HG02885 (cell line): ENCODE measurements at regions not wholly inside any gene's neighbourhood (a gene's known extent, or its start where the extent isn't known, plus 50 kb on each side); places are given as distances from the start of the nearest gene placed in this dataset.

Source experiments
- ATAC-seq: cut with Tn5 transposase; IDR thresholded peaks from one replicate; pipeline ENCODE4 v1.9.1; 2021; ENCODE audit warnings: mild to moderate bottlenecking; ENCODE audit not compliant: unreplicated experiment, poor library complexity

DNA sequence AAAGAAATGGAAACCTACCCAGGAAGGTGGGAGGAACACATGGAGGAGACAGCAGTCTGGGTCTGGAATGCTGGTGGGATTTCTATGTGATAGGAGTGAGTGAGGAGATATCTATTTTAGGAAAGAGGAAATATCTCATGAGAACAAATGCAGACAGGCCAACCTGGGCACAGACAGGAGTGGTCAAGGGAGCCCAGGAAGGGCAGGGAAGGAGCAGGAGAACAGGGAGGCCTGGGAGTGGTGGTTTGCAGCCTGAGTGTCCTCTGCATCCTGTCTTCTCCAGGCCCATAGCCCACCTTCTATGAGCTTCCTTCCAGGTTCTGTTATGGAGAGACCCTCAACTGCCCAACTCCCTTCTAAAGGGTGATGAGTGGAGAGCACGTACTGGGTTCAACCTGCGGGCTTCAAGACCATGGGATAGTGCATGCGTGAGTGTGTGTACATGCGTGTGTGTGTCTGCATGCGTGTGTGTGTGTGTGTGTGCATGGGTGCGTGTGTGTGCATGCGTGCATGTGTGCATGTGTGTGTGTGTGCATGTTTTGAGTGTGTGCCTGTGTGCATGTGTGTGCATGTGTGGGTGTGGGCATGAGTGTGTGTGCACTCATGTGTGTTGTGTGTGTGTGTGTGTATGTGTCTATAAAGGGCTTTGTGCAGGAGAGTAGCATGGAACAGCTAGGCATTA lies 200.1 kb downstream of the CXCL12 start:
- no peak for ATAC-seq

DNA sequence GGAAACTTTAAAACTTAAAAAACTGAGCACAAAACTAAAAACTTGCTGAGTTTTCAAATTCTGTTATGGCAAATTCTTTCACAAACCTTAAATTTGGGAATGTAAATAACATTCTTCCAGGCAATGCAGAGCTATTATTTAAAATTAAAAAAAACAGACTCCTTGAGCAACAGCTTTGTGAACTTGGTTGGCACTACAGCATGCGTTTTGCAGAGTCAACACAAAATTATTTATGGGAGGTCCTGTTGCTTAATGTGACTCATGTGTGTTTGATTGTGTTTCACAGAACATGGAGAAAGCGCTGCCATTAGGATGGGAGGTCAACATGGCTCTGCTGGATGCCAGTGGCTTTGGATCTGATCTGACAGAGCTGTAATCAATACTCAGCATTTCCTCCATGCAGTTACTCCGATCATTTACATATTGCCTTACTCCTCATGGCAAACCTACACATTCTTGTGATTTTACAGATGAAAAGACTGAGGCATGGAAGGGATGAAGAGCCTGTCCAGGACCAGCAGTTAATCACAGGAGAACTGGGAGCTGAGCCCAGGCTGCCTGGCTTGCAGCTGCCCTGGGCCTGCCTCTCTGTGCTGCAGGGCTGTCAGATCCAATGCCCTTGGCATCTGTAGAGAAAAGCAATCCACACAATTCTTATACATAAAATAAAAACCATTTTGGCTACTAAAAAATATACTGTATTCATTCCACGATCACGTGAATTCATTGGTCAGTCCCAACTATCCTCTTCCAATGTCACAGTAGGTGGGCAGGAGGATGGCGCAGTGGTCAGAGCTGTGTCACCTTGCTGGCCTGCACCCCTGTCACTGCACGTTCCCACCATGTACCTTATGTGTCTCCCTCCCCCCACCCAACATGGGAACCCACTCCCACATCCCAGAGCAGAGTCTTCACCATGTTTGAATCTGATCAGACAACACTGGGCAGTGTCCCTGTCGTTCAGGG lies 200.9 kb downstream of the CXCL12 start:
- no peak for ATAC-seq

DNA sequence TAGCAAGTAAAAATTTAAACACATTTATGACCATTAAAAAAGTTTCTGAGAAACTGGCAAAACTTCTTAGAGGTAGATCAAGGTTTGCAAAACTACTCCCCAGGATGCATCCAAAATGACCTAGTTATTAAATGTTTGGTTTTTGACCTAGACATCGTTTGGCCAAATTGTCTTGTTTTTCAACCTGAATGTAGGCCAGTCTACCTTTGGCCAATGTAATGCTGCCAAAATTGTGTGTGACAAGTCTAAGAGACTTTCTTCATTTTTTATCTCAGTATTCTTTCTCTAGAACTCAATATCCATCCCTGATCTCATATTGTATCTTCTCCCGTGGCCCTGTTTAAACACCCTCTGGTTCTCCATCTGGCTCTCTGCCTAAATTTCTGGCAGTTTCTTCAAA lies 202.0 kb downstream of the CXCL12 start:
- ATAC-seq = no peak

DNA sequence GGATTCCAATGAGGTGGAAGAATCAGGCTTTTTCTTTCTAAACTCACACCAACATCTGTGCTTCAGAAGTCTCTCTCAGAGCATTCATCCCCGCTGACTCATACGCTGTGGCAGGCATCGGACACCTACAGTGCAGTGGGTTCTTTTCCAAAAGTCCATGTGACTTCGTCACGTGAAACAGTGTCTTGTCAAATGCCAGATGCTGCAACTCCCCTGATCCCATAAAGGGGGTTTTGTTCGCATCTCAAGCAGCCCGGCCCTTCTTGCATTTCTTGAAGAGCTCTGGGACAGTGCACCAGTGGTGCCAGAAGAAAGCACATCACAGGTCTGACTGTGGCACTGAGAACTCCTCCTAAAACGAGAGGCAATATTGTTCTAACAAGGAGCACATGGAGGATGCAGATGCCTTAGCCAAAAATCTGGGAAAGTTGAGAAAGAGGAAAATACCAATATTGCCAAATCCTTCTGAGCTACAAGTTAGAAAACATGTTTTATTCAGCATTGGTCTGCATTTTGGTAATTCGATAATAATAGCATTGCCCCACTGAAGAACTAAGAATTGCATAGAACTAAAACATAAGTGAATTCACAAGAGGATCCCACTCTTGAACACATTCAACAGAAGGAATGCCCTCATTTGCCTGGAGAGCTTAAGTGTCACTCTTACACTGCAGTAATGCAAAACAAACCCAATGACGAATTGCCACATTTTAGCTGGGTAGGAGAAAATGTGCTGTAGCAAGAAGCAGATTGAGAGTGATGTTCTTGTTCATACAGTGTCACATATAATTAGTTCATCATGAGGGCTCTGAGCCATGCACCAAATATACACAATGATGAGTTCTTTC lies 204.4 kb downstream of the CXCL12 start:
- no peak for ATAC-seq

DNA sequence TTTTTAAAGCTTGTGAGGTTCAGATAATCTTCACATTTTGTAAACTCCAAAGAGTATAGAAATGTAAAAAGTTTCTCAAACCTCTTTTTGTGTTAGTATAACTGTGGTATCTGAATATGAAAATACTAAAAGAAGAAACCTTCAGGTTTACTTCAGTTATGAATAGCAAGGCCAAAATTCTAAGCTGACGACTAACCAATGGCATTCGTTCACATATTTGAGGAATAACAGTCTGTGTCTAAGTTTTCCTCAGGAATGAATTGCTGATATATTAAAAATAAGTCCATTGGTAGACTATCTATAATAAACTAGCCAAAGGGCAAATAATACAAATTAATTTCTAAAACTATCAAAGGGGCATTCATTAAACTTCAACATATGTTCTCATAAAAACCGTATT lies 206.0 kb downstream of the CXCL12 start:
- no peak for ATAC-seq

DNA sequence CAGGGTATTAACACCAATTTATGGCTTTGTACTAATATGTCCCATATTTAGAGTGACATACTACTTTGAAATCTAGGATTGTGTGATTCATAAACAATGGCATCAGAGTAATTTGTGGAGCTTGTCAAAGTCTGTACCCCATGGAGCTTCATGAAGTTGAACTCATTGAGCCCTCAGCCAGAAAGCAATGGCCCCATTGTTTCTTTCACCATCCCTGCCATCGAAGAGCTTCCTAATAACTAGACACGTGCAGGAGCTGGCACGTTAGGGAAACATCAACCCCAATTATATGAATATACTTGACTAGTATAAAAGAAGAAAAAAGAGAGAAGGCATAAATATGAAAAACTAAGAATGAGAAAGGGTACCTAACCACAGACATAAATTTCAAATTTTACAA lies 206.6 kb downstream of the CXCL12 start:
- no peak for ATAC-seq

DNA sequence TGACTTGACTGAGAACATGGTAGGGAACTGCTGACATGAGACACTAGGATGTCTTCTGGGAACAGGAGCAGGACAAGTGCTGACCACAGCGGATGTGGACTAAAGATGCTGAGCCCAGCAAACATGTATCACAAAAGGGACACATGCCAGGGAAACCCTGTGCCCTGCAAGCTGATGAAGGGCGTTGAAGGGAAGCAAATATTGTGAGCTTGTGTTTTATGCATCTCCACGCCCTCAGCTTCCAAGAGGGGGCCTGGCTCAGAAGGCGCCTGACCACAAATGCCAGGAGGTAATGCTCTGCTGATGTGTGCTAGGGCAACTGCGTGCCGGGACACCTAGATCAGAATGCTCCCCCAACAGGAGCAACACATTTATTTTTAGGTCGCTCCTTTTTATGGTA lies 207.3 kb downstream of the CXCL12 start:
- no peak for ATAC-seq

DNA sequence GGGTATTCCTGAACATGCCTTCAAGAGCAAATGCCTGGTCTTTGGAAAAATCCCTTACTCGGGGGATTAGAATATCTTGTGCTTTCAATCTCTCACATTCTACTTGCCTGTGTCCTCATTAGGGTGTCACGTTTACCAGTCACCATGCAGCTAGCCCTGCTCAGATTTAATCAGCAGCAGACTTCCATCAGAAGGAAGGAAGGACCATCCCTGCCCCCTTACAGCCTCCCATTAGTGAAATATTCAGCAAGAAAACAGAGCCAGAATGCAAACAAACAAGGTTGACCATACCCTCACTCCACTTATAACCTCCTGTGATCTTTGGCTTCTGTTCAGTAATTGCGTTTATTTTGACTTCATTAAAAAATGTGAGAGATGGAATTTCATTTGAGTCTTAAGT lies 208.6 kb downstream of the CXCL12 start:
- ATAC-seq = no peak

DNA sequence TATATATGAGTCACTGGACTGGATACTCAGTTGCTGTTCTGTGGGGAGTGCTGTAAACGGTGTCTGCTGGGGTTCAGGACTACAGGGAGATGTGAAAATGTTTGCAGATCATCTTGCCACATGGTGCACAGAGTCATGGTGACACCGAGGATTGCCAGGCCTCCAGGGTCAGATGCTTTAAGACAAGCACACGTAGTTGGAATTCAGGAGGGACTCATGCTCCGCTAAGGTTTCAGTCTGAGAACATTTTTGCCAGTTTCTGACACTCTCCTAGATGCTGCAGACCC lies 211.3 kb downstream of the CXCL12 start:
- no peak for ATAC-seq

DNA sequence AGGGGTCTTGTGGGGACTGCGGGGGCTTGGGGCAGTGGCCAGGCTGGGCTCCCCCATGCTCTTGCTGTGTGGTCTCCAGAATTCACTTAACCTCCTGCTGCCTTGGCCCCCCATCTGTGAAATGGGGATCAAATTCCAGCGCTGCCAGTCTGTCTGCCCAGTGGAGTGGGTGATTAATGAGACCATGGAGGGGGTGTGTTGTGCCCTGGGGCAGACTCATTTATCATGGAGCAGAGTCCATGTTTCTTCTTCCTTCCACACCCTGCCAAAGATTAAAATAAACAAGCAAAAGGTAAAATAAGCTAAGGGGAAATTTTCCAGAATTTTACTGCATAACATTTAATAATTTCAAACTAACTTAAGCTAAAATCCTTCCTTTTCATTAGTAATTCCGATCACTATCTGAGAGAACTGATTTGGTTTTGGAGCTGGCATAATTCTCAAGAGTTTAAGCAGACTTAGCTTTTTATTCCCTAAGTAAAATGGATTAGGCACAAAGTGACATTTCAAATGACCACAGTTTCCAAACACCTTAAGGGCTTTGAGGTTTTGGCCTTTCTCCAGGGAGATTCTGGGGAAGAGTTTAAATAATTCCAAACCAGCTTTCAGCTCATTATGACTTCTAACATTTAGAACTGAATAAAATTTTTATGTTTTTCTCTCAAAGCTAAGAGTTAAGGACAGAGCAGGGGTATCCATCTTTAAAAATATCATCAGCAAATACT lies 211.9 kb downstream of the CXCL12 start:
- no peak for ATAC-seq

DNA sequence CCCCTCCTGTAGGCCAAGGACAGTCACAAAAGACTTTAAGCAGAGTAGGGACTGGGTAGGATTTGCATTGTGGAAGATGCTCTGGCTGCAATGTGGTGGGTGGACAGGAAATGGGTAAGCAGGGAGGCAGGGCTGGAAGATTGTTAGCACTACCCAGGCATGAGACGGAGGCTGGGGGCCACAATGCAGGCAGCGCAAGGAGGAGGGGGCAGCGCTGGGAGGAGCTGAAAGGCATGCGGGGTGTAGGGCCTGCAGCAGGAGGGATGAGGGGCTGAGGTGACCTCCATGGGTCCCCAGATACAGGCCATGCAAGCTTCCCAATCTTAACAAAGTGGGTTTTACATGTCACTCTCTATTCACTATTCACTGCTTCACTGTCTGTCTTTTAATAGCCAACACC lies 213.1 kb downstream of the CXCL12 start:
- ATAC-seq = no peak

DNA sequence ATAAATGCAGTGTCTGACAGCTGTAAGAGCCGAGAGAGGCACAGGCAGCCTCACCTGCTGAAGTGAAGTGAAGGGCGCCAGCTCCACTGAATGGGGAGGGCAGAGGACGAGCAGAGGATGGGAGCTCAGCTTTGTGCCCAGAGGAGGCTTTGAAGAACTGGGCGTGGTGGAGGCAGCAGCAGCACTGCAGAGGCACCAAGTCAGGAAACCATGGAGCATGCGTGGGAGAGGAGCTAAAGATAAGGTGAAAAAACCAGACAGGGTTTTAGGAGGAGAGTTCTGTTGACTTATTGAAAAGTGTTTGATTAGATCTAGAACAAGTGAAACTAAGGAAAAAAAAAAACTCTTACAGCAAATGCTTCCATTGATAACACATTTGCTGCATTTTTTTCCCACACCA lies 216.4 kb downstream of the CXCL12 start:
- ATAC-seq = no peak

DNA sequence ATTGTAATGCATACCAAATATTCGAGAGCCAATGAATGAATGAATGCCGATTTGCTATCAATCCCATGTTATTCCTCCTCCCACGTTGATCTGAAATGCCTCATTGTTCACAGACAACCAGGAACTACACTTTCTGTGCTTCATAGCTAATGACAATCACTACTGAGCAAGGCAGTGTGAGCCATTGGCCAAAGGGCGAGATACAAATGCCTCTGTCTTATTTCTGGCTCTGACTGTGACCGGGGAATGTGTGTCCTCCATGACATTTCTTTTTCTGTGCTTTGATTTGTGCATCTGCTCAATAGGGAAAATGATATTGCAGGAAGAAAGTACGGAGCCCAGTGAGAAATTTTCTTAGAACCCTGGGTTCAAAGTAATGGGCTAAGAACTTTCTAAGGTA lies 217.1 kb downstream of the CXCL12 start:
- ATAC-seq = no peak

DNA sequence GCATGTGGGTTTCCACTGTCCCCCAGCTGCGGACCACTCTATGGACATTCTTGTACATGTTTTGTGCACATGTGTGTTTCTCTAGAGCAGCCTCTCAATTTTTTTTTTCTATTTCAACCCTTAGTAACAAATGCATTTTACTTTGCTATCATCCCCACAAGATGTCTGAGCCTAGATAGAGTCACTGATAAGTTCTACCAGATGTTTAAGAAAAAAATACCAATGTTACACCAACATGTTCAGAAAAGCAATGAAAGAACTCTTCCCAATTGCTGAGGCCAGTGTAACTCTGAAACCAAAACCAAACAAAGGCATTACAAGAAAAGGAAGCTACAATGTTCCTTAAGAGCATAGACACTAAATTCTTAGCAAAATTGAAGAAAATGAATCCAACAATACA lies 218.5 kb downstream of the CXCL12 start:
- no peak for ATAC-seq

DNA sequence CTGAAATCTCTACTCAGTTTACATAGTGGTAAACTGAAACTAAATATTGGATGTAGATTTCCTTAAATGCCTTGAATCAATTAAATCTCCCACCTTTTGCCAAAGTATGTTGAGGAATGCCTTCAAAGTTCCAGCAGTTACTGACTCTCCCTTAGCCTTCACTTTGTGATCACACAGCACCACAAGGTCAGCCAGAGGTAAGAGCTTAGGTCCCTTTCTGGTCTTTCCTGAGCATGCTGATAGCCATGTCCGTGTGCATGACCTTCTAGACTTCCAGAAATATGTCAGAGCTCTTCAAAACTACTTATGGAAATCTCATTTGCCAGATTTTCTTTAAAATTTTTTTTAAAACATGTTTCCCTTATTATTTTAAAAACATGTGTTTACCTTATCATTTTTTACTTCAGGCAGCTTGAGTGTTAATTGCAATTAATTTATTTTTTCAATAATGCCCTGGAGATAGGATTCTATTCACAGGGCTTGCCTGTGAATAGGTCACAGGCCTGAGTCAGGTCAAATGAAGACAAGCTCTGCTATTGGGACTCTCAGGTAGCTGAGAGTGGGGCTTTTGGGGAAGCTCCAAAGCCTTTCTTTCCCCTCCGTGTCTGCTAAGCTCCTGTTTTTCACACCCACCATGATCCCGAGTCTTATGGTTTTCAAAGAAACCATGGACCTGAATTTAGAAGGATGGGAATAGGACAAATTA lies 220.5 kb downstream of the CXCL12 start:
- ATAC-seq = no peak

DNA sequence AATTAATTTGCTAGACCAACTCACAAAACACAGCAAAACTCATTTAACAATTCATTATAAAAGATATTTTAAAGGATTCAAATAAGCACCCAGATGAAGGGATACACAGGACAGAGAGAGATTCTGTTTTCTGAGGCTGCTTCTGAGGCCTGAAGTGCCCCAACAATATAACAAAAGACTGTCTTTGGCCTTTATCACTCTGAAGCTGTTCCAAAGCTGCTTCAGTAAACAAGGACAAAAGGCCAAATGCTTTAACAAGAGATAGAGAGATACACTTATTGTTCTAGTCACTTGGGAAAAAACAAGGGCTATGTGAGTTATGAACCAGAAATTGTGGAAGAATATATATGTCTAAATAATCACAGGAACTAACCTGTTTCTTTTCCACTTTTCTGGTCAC lies 223.7 kb downstream of the CXCL12 start:
- ATAC-seq = no peak

DNA sequence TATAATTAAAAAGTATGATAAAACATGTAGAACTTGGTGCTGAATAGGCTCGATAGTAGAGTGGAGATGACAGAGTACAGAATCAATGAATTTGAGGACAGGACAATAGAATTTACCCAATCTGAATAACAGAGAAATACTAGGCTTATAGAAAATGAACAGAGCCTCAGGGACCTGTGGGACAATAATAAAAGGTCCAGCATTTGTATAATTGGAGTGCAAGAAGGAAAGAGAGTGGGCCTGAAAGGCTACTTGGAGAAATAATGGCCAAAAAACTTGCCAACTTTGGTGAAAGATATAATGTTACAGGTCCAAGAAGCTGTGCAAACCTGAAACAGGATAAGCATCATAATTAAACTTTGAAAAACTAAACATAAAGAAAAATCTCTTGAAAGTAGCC lies 227.3 kb downstream of the CXCL12 start:
- no peak for ATAC-seq

DNA sequence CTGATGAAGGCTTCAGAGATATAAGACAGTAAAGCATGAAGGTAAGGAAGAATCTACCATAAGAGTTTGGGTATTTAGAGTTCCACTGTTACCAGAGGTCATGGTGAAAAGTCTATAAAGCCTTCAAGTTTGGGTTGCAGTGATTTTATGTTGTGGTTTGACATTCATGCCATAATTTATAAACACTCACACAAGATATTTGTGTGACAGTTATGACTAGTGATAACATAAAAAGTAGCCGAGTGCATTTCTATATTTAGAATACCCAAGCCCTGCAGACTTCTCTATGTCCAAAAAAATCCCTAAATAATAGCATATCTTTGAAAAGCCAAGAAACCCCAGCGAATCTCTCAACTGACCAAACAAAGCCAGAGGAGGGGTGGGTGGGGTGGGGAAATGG lies 229.9 kb downstream of the CXCL12 start:
- no peak for ATAC-seq

DNA sequence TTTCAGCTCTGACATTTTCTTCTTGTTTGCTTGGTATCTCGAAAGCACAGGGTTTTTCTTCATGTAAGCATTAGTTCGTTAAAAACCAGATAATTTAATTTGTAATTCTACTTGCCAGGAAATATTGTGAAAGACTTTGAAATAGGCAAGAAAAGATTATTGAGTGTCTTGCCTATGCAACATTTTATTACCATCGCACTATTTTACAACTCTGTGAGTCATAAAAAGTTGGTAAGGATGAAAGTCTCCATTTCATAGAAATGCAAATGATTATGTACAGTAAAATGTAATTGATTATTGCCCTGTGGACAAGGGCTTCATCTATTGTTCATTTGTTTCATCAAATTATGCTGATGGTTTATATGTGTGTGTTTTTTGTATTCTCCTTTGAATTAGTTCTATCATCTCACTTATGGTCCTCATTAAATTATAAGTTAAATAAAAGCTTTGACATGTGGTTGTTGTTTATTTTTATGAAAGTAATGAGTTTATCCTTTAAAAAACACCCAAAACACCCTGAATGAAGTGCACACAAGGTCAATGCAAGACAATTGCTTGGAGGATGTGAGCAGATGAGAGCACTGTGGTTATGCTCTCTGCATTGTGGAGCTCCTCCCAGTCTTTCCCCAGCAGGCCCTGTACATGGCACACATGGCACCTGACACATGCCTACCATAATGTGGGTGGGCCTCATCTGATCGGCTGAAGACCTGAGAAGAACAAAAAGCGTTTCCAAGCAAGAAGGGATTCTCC lies 230.8 kb downstream of the CXCL12 start:
- ATAC-seq = no peak
